ENCODE measurements at regions not wholly inside any gene's neighbourhood (a gene's known extent, or its start where the extent isn't known, plus 50 kb on each side); places are given as distances from the start of the nearest gene placed in this dataset.

DNA sequence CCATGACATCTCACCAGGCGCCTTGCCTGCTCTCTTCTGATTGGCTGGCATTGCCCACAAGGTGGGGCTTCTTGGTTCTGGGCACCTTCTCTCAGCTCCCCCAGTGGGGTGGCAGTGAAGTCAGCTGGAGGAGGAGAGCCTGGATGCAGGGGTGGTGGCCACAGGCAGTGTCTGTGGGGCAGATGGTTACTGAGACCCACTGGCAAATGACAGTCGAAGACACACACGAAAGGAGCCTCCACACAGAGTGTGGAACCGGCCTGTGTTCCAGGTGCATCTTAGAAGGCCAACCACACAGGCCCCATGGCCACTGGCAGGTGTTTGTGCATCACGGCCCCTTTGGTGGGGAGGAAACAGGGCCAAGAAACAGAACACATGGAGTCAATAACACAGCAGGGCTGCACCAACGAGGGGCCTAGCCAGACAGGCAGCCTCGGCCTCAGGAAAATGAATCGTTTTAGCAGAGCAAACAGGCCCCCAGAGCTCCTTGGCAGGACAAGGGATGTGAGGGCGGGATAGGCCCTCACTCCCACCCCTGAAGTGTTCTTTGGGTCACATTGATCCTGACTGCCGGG is 683.4 kb downstream of the TBC1D22A start:
- Mint-ChIP-seq H3K36me3 (ENCODE audit: low read depth) (no peaks in the 10 kb centered on the region), H3K4me1 (no peaks in the 10 kb centered on the region), H3K27me3 (ENCODE audit: low read depth) (peaks cover 2% of the 10 kb centered on the region), H3K27ac (ENCODE audit: unreplicated experiment) (no peak overlapping the region), H3K4me3 (no peak overlapping the region), H3K9me3 (peaks cover 21% of the 10 kb centered on the region)
- no peak for DNase-seq (ENCODE audit: low read depth, low spot score)
- no peak for TF ChIP-seq CTCF (conservative IDR thresholded peaks at IDR 0.05)

- TF ChIP-seq CTCF (conservative IDR thresholded peaks at IDR 0.05) = no peak
- Mint-ChIP-seq H3K27ac (ENCODE audit: unreplicated experiment) (no peak overlapping the region), H3K4me1 (no peaks in the 10 kb centered on the region), H3K9me3 (peaks cover 20% of the 10 kb centered on the region), H3K27me3 (ENCODE audit: low read depth) (peaks cover 2% of the 10 kb centered on the region), H3K4me3 (no peak overlapping the region), H3K36me3 (ENCODE audit: low read depth) (no peaks in the 10 kb centered on the region)
- DNase-seq (ENCODE audit: low read depth, low spot score) = no peak
These were observed 682.8 kb downstream of the TBC1D22A start for GRCh38 chr22:47445212-47445611.

DNA sequence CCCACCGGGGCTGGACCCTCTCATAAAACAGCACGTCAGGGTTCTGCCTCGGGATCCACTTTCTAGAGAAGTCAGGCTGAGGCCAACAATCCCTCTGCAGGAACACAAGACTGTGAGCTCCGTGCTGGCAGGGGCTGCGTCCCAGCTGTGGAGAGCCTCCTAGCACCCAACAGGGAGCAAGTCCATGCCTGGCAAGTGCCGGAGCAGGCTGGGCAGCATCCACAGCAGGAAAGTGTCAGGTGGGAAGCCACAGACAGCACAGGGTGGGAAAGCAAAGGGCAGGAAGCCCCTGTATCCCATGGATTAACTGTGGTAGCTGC is 682.3 kb downstream of the TBC1D22A start:
- Mint-ChIP-seq H3K27ac (ENCODE audit: unreplicated experiment) (no peak overlapping the region), H3K4me3 (no peak overlapping the region), H3K36me3 (ENCODE audit: low read depth) (no peaks in the 10 kb centered on the region), H3K9me3 (peaks cover 17% of the 10 kb centered on the region), H3K4me1 (no peaks in the 10 kb centered on the region), H3K27me3 (ENCODE audit: low read depth) (peaks cover 2% of the 10 kb centered on the region)
- no peak for TF ChIP-seq CTCF (conservative IDR thresholded peaks at IDR 0.05)
- no peak for DNase-seq (ENCODE audit: low read depth, low spot score)

- H3K9me3 Mint-ChIP-seq = peaks cover 17% of the 10 kb centered on the region
- no peak for TF ChIP-seq CTCF (conservative IDR thresholded peaks at IDR 0.05)
These were observed 681.6 kb downstream of the TBC1D22A start for GRCh38 chr22:47443836-47444745.

GRCh38 chr22:47442821-47443220 is 680.4 kb downstream of the TBC1D22A start:
- H3K4me1 Mint-ChIP-seq = no peaks in the 10 kb centered on the region
- H3K27me3 Mint-ChIP-seq (ENCODE audit: low read depth) = peaks cover 2% of the 10 kb centered on the region
- DNase-seq (ENCODE audit: low read depth, low spot score) = no peak
- H3K9me3 Mint-ChIP-seq = peaks cover 23% of the 10 kb centered on the region
- no peak for TF ChIP-seq CTCF (conservative IDR thresholded peaks at IDR 0.05)
- H3K4me3 Mint-ChIP-seq = no peak overlapping the region
- H3K27ac Mint-ChIP-seq (ENCODE audit: unreplicated experiment) = no peak overlapping the region
- H3K36me3 Mint-ChIP-seq (ENCODE audit: low read depth) = no peaks in the 10 kb centered on the region

More at GRCh38 chr22:47443836-47444745, 681.6 kb downstream of the TBC1D22A start:
- H3K4me3 Mint-ChIP-seq = no peak overlapping the region
- DNase-seq (ENCODE audit: low read depth, low spot score) = no peak
- no peaks in the 10 kb centered on the region for H3K36me3 Mint-ChIP-seq (ENCODE audit: low read depth)
- H3K27me3 Mint-ChIP-seq (ENCODE audit: low read depth) = peaks cover 2% of the 10 kb centered on the region
- H3K27ac Mint-ChIP-seq (ENCODE audit: unreplicated experiment) = no peak overlapping the region
- no peaks in the 10 kb centered on the region for H3K4me1 Mint-ChIP-seq

All from neural crest cell (in vitro differentiated cells).